ENCODE measurements at regions not wholly inside any gene's neighbourhood (a gene's known extent, or its start where the extent isn't known, plus 50 kb on each side); places are given as distances from the start of the nearest gene placed in this dataset.

GRCh38 chr6:140040396-140040795 lies 665.9 kb upstream of the CITED2 start:
- H3K27ac ChIP-seq (ENCODE audit: low read depth, low read length, poor library complexity, severe bottlenecking) = no peak overlapping the region
- no peak overlapping the region for H3K9ac ChIP-seq (ENCODE audit: low read length)
- H2AFZ ChIP-seq (ENCODE audit: low read length) = no peak overlapping the region
- H3K79me2 ChIP-seq (ENCODE audit: insufficient read depth, low read length) = no peaks in the 10 kb centered on the region
- no peaks in the 10 kb centered on the region for H3K4me1 ChIP-seq (ENCODE audit: insufficient read depth, low read length, severe bottlenecking)
- no peak overlapping the region for H3K4me2 ChIP-seq (ENCODE audit: low read length)
- no peak overlapping the region for H3K4me3 ChIP-seq (ENCODE audit: low read depth, low read length, poor library complexity, severe bottlenecking)
- no peaks in the 10 kb centered on the region for H3F3A ChIP-seq (ENCODE audit: insufficient read depth, low read length)
- TF ChIP-seq CTCF (IDR thresholded peaks at IDR 0.05; ENCODE audit: low read length) (no peak), EZH2 (IDR thresholded peaks at IDR 0.05; ENCODE audit: borderline replicate concordance, low read length) (no peak)
- no peaks in the 10 kb centered on the region for H3K27me3 ChIP-seq (ENCODE audit: insufficient read depth, low read length)
- H3K9me2 ChIP-seq (ENCODE audit: low read depth, low read length) = no peaks in the 10 kb centered on the region; the same call in 1 of the 2 replicates
- H3K36me3 ChIP-seq (ENCODE audit: insufficient read depth, low read length) = no peaks in the 10 kb centered on the region
- no peaks in the 10 kb centered on the region for H3K9me3 ChIP-seq (ENCODE audit: low read length)
- H4K20me1 ChIP-seq (ENCODE audit: insufficient read depth, low read length) = no peaks in the 10 kb centered on the region

- no peaks in the 10 kb centered on the region for H3K36me3 ChIP-seq (ENCODE audit: insufficient read depth, low read length)
- H4K20me1 ChIP-seq (ENCODE audit: insufficient read depth, low read length) = no peaks in the 10 kb centered on the region
- TF ChIP-seq EZH2 (IDR thresholded peaks at IDR 0.05; ENCODE audit: borderline replicate concordance, low read length) = no peak
- TF ChIP-seq CTCF (IDR thresholded peaks at IDR 0.05; ENCODE audit: low read length) = no peak
- H3F3A ChIP-seq (ENCODE audit: insufficient read depth, low read length) = no peaks in the 10 kb centered on the region
- no peaks in the 10 kb centered on the region for H3K4me1 ChIP-seq (ENCODE audit: insufficient read depth, low read length, severe bottlenecking)
- no peak overlapping the region for H2AFZ ChIP-seq (ENCODE audit: low read length)
- no peaks in the 10 kb centered on the region; the same call in 1 of the 2 replicates for H3K9me2 ChIP-seq (ENCODE audit: low read depth, low read length)
- H3K4me3 ChIP-seq (ENCODE audit: low read depth, low read length, poor library complexity, severe bottlenecking) = no peak overlapping the region
- H3K9me3 ChIP-seq (ENCODE audit: low read length) = no peaks in the 10 kb centered on the region
- no peaks in the 10 kb centered on the region for H3K27me3 ChIP-seq (ENCODE audit: insufficient read depth, low read length)
- no peak overlapping the region for H3K9ac ChIP-seq (ENCODE audit: low read length)
- H3K79me2 ChIP-seq (ENCODE audit: insufficient read depth, low read length) = no peaks in the 10 kb centered on the region
- H3K4me2 ChIP-seq (ENCODE audit: low read length) = no peak overlapping the region
- no peak overlapping the region for H3K27ac ChIP-seq (ENCODE audit: low read depth, low read length, poor library complexity, severe bottlenecking)
Measured at GRCh38 chr6:140039364-140039763, 664.9 kb upstream of the CITED2 start.

- no peaks in the 10 kb centered on the region for H3K36me3 ChIP-seq (ENCODE audit: insufficient read depth, low read length)
- no peak for TF ChIP-seq CTCF (IDR thresholded peaks at IDR 0.05; ENCODE audit: low read length)
- TF ChIP-seq EZH2 (IDR thresholded peaks at IDR 0.05; ENCODE audit: borderline replicate concordance, low read length) = no peak
- H2AFZ ChIP-seq (ENCODE audit: low read length) = no peak overlapping the region
- H3F3A ChIP-seq (ENCODE audit: insufficient read depth, low read length) = no peaks in the 10 kb centered on the region
- no peaks in the 10 kb centered on the region for H3K9me3 ChIP-seq (ENCODE audit: low read length)
- H3K4me1 ChIP-seq (ENCODE audit: insufficient read depth, low read length, severe bottlenecking) = no peaks in the 10 kb centered on the region
- H3K27ac ChIP-seq (ENCODE audit: low read depth, low read length, poor library complexity, severe bottlenecking) = no peak overlapping the region
- H4K20me1 ChIP-seq (ENCODE audit: insufficient read depth, low read length) = no peaks in the 10 kb centered on the region
- no peak overlapping the region for H3K9ac ChIP-seq (ENCODE audit: low read length)
- no peak overlapping the region for H3K4me2 ChIP-seq (ENCODE audit: low read length)
- no peaks in the 10 kb centered on the region; the same call in 1 of the 2 replicates for H3K9me2 ChIP-seq (ENCODE audit: low read depth, low read length)
- no peak overlapping the region for H3K4me3 ChIP-seq (ENCODE audit: low read depth, low read length, poor library complexity, severe bottlenecking)
- H3K27me3 ChIP-seq (ENCODE audit: insufficient read depth, low read length) = no peaks in the 10 kb centered on the region
- no peaks in the 10 kb centered on the region for H3K79me2 ChIP-seq (ENCODE audit: insufficient read depth, low read length)
Measured at GRCh38 chr6:140036196-140036595, 661.7 kb upstream of the CITED2 start.
